Chondrocyte (in vitro differentiated cells): ENCODE measurements at regions not wholly inside any gene's neighbourhood (a gene's known extent, or its start where the extent isn't known, plus 50 kb on each side); places are given as distances from the start of the nearest gene placed in this dataset.

Experiments
- DNase-seq: peaks from one replicate; pipeline ENCODE4 v3.0.0; 2021; ENCODE audit warnings: mixed read lengths, low spot score
- H3K27ac Mint-ChIP-seq: one replicate; pipeline ENCODE4 v1.8.0; 2021; ENCODE audit warnings: mild to moderate bottlenecking, moderate library complexity, mixed read lengths; ENCODE audit not compliant: unreplicated experiment
- H3K27me3 Mint-ChIP-seq: 2 replicates; pipeline ENCODE4 v1.8.0; 2021; ENCODE audit warnings: low read depth, mixed read lengths
- H3K36me3 Mint-ChIP-seq: 2 replicates; pipeline ENCODE4 v1.8.0; 2021; ENCODE audit warnings: low read depth, mixed read lengths
- H3K4me1 Mint-ChIP-seq: 2 replicates; pipeline ENCODE4 v1.8.0; 2021; ENCODE audit warnings: low read depth, mild to moderate bottlenecking, mixed read lengths
- H3K4me3 Mint-ChIP-seq: one replicate; pipeline ENCODE4 v1.8.0; 2021; ENCODE audit warnings: mild to moderate bottlenecking, moderate library complexity, mixed read lengths; ENCODE audit not compliant: unreplicated experiment
- H3K9me3 Mint-ChIP-seq: 2 replicates; pipeline ENCODE4 v1.8.0; 2021; ENCODE audit warnings: low read depth, mixed read lengths
- CTCF ChIP-seq: fragments of 200-600 bp; sonication (generic); IDR thresholded peaks from 2 replicates; pipeline ENCODE4 v1.5.0; 2021; ENCODE audit warnings: antibody characterized with exemption, mild to moderate bottlenecking, moderate library complexity

GRCh38 chr4:137452799-137453198 lies 79.5 kb downstream of the PCDH18 start:
- H3K4me3 Mint-ChIP-seq, result no peak overlapping the region
- H3K9me3 Mint-ChIP-seq, result peaks cover 3% of the 10 kb centered on the region
- H3K27ac Mint-ChIP-seq, result no peak overlapping the region
- no peaks in the 10 kb centered on the region for H3K36me3 Mint-ChIP-seq
- peaks cover 16% of the 10 kb centered on the region for H3K4me1 Mint-ChIP-seq
- no peak for DNase-seq
- TF ChIP-seq CTCF, result no peak
- no peaks in the 10 kb centered on the region for H3K27me3 Mint-ChIP-seq

GRCh38 chr4:137451172-137451825 lies 81.0 kb downstream of the PCDH18 start:
- H3K27ac Mint-ChIP-seq, result no peak overlapping the region
- no peak overlapping the region for H3K4me3 Mint-ChIP-seq
- DNase-seq, result no peak
- H3K4me1 Mint-ChIP-seq, result peaks cover 16% of the 10 kb centered on the region
- peaks cover 3% of the 10 kb centered on the region for H3K9me3 Mint-ChIP-seq
- no peaks in the 10 kb centered on the region for H3K36me3 Mint-ChIP-seq
- no peak for TF ChIP-seq CTCF
- no peaks in the 10 kb centered on the region for H3K27me3 Mint-ChIP-seq

GRCh38 chr4:137448402-137448801 lies 83.9 kb downstream of the PCDH18 start:
- no peak for DNase-seq
- Mint-ChIP-seq H3K4me1 (peaks cover 16% of the 10 kb centered on the region), H3K9me3 (peaks cover 3% of the 10 kb centered on the region), H3K27ac (no peak overlapping the region), H3K27me3 (no peaks in the 10 kb centered on the region), H3K4me3 (no peak overlapping the region), H3K36me3 (no peaks in the 10 kb centered on the region)
- TF ChIP-seq CTCF, result no peak

GRCh38 chr4:137446071-137446470 lies 86.2 kb downstream of the PCDH18 start:
- H3K27me3 Mint-ChIP-seq, result no peaks in the 10 kb centered on the region
- no peak for DNase-seq
- no peak overlapping the region for H3K4me3 Mint-ChIP-seq
- no peaks in the 10 kb centered on the region for H3K9me3 Mint-ChIP-seq
- H3K36me3 Mint-ChIP-seq, result no peaks in the 10 kb centered on the region
- peaks cover 6% of the 10 kb centered on the region for H3K4me1 Mint-ChIP-seq
- H3K27ac Mint-ChIP-seq, result no peak overlapping the region
- TF ChIP-seq CTCF, result no peak

GRCh38 chr4:137443031-137443800 lies 89.1 kb downstream of the PCDH18 start:
- Mint-ChIP-seq H3K36me3 (no peaks in the 10 kb centered on the region), H3K27ac (no peak overlapping the region), H3K27me3 (no peaks in the 10 kb centered on the region), H3K4me3 (no peak overlapping the region), H3K4me1 (peaks cover 3% of the 10 kb centered on the region), H3K9me3 (peaks cover 5% of the 10 kb centered on the region)
- TF ChIP-seq CTCF, result no peak
- DNase-seq, result no peak
